ENCODE measurements at regions not wholly inside any gene's neighbourhood (a gene's known extent, or its start where the extent isn't known, plus 50 kb on each side); places are given as distances from the start of the nearest gene placed in this dataset.

DNA sequence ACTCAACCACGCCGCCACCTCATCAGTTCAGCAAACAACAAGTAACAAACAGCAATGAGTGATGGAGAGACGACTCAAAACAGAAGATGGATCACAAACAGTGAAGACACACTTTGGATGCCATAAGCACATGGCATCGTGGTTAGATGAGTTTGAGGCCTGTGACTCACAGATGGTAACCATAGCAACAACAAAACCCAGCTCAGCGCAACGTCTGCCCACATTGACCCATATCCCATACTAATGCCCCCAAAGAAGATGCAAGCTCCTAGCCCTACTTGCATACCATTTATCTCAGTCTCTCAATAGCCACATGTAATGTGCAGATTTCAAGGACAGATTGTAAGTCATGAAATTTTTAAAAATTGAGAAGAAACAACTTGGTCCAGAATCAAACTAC, 1322.3 kb upstream of the TMEM132C start:
- ChIA-PET CTCF (no interaction called here), SMC1A (ENCODE audit: uncharacterized antibody, unreplicated experiment) (interaction anchor here (0.9 kb wide), 1 partner anchor 8 kb away, joined by 3 read pairs; no protein-coding TSS in a partner anchor), POLR2A (no interaction called here), RAD21 (ENCODE audit: unreplicated experiment) (no interaction called here)
- FAIRE-seq (no peak), DNase-seq (ENCODE audit: low read depth, low spot score) (no peak), ATAC-seq (no peak)
- no peaks in the 10 kb centered on the region for H4K20me1 ChIP-seq (ENCODE audit: control insufficient read depth, insufficient read depth)
- in situ Hi-C loops (cut with MboI) = no loop called here
- no peaks in the 10 kb centered on the region for H3K36me3 ChIP-seq (ENCODE audit: control insufficient read depth in 2 of 2, insufficient read depth in 2 of 2, low read length in 1 of 2)
- intact Hi-C loops (cut with micrococcal nuclease; ENCODE audit: unreplicated experiment) = no loop called here
- 42% methylated on average over 6 of the region's 6 CpGs for WGBS (ENCODE audit: insufficient coverage, insufficient replicate concordance, low lambda C conversion rate, missing lambda C conversion rate)
- no peak overlapping the region for H3K4me3 ChIP-seq
- no peak for TF ChIP-seq ESRRA (IDR thresholded peaks at IDR 0.05; ENCODE audit: low read length)
- no peak for TF ChIP-seq ZNF274 (IDR thresholded peaks at IDR 0.05; ENCODE audit: insufficient read depth, insufficient read length)
- TF ChIP-seq TARDBP (IDR thresholded peaks at IDR 0.05; ENCODE audit: borderline replicate concordance) = no peak
- TF ChIP-seq RELA (IDR thresholded peaks at IDR 0.05; ENCODE audit: borderline replicate concordance, partially characterized antibody) = no peak
- no peak for TF ChIP-seq CBX3 (IDR thresholded peaks at IDR 0.05; ENCODE audit: borderline replicate concordance, low read depth)
- no peak for TF ChIP-seq MTA2 (IDR thresholded peaks at IDR 0.05; ENCODE audit: low read depth)
- TF ChIP-seq, protein P1, sequence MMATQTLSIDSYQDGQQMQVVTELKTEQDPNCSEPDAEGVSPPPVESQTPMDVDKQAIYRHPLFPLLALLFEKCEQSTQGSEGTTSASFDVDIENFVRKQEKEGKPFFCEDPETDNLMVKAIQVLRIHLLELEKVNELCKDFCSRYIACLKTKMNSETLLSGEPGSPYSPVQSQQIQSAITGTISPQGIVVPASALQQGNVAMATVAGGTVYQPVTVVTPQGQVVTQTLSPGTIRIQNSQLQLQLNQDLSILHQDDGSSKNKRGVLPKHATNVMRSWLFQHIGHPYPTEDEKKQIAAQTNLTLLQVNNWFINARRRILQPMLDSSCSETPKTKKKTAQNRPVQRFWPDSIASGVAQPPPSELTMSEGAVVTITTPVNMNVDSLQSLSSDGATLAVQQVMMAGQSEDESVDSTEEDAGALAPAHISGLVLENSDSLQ (IDR thresholded peaks at IDR 0.05) = no peak
- TF ChIP-seq RB1 (IDR thresholded peaks at IDR 0.05; ENCODE audit: borderline replicate concordance) = no peak
- no peak for TF ChIP-seq MXI1 (IDR thresholded peaks at IDR 0.05; ENCODE audit: low read depth, low read length)
- TF ChIP-seq, protein P2, sequence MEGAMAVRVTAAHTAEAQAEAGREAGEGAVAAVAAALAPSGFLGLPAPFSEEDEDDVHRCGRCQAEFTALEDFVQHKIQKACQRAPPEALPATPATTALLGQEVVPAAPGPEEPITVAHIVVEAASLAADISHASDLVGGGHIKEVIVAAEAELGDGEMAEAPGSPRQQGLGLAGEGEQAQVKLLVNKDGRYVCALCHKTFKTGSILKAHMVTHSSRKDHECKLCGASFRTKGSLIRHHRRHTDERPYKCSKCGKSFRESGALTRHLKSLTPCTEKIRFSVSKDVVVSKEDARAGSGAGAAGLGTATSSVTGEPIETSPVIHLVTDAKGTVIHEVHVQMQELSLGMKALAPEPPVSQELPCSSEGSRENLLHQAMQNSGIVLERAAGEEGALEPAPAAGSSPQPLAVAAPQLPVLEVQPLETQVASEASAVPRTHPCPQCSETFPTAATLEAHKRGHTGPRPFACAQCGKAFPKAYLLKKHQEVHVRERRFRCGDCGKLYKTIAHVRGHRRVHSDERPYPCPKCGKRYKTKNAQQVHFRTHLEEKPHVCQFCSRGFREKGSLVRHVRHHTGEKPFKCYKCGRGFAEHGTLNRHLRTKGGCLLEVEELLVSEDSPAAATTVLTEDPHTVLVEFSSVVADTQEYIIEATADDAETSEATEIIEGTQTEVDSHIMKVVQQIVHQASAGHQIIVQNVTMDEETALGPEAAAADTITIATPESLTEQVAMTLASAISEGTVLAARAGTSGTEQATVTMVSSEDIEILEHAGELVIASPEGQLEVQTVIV (IDR thresholded peaks at IDR 0.05; ENCODE audit: borderline replicate concordance, partially characterized antibody) = no peak
- no peak for TF ChIP-seq BCL11A (IDR thresholded peaks at IDR 0.05; ENCODE audit: low read depth, low read length)
- TF ChIP-seq, protein P3, sequence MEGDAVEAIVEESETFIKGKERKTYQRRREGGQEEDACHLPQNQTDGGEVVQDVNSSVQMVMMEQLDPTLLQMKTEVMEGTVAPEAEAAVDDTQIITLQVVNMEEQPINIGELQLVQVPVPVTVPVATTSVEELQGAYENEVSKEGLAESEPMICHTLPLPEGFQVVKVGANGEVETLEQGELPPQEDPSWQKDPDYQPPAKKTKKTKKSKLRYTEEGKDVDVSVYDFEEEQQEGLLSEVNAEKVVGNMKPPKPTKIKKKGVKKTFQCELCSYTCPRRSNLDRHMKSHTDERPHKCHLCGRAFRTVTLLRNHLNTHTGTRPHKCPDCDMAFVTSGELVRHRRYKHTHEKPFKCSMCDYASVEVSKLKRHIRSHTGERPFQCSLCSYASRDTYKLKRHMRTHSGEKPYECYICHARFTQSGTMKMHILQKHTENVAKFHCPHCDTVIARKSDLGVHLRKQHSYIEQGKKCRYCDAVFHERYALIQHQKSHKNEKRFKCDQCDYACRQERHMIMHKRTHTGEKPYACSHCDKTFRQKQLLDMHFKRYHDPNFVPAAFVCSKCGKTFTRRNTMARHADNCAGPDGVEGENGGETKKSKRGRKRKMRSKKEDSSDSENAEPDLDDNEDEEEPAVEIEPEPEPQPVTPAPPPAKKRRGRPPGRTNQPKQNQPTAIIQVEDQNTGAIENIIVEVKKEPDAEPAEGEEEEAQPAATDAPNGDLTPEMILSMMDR (IDR thresholded peaks at IDR 0.05 in 2 of 3, conservative IDR thresholded peaks at IDR 0.05 in 1 of 3; ENCODE audit: control insufficient read depth in 2 of 3, extremely low read depth in 1 of 3, insufficient read depth in 1 of 3, low read depth in 3 of 3, low read length in 3 of 3) = no peak
- no peak for TF ChIP-seq PAX8 (IDR thresholded peaks at IDR 0.05)
- TF ChIP-seq ZZZ3 (IDR thresholded peaks at IDR 0.05; ENCODE audit: control insufficient read depth, insufficient read length, low read depth) = no peak
- TF ChIP-seq, protein P4, sequence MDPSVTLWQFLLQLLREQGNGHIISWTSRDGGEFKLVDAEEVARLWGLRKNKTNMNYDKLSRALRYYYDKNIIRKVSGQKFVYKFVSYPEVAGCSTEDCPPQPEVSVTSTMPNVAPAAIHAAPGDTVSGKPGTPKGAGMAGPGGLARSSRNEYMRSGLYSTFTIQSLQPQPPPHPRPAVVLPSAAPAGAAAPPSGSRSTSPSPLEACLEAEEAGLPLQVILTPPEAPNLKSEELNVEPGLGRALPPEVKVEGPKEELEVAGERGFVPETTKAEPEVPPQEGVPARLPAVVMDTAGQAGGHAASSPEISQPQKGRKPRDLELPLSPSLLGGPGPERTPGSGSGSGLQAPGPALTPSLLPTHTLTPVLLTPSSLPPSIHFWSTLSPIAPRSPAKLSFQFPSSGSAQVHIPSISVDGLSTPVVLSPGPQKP (IDR thresholded peaks at IDR 0.05; ENCODE audit: low read depth, low read length) = no peak
- no peaks in the 10 kb centered on the region for H3K4me1 ChIP-seq (ENCODE audit: control insufficient read depth, insufficient read depth, low read length)
- no peak overlapping the region for H3K27ac ChIP-seq (ENCODE audit: control insufficient read depth, insufficient read depth)
- H2AFZ ChIP-seq (ENCODE audit: control insufficient read depth, low read depth, low read length) = no peak overlapping the region
- no peaks in the 10 kb centered on the region for H3K79me2 ChIP-seq (ENCODE audit: control insufficient read depth, insufficient read depth, low read length)
- no peaks in the 10 kb centered on the region for H3K27me3 ChIP-seq (replicated peaks in 1 of 2; ENCODE audit: control insufficient read depth in 2 of 2, insufficient read depth in 2 of 2, low read length in 1 of 2)
- H3K9ac ChIP-seq (ENCODE audit: control insufficient read depth, insufficient read depth, low read length) = no peak overlapping the region
- BruUV-seq (replicated peaks) = no TSS peak
- no peaks in the 10 kb centered on the region; the same call in 2 of the 3 replicates for H3K9me3 ChIP-seq (replicated peaks; ENCODE audit: control insufficient read depth, insufficient read depth, low read length)
- no peak overlapping the region for H3K4me2 ChIP-seq (ENCODE audit: control insufficient read depth, insufficient read depth)
